Caco-2 (cell line): ENCODE measurements at regions not wholly inside any gene's neighbourhood (a gene's known extent, or its start where the extent isn't known, plus 50 kb on each side); places are given as distances from the start of the nearest gene placed in this dataset.

Experiments used
- BruUV-seq: library from RNA; stranded (reverse); fragments of 400-500 nt; replicated peaks from 2 replicates; lab custom pipeline; 2021; lab: Mats Ljungman, UMichigan
- CTCF ChIA-PET: fragments of 300-600 bp; sonication (Branson Sonifier 250); formaldehyde crosslinking; loops from one replicate; lab custom pipeline; 2022; ENCODE audit warnings: antibody characterized with exemption; lab: Charles Lee
- POLR2A ChIA-PET: fragments of 300-600 bp; sonication (Branson Sonifier 250); formaldehyde crosslinking; loops from one replicate; lab custom pipeline; 2022; ENCODE audit warnings: antibody characterized with exemption; lab: Charles Lee
- DNase-seq, 2 experiments: peaks; one replicate each; pipeline versions ENCODE4 v3.0.0 to v3.0.0-alpha.2; 2020 to 2022
- H3K27me3 ChIP-seq: replicated peaks from 2 replicates; pipeline ENCODE4 v1.6.0; 2011; ENCODE audit warnings: low read length; ENCODE audit not compliant: control insufficient read depth, insufficient read depth
- H3K36me3 ChIP-seq: 2 replicates; pipeline ENCODE4 v1.5.1; 2011; ENCODE audit warnings: low read length; ENCODE audit not compliant: control insufficient read depth, insufficient read depth
- H3K4me1 ChIP-seq: fragments of 250-450 bp; sonication (Bioruptor Pico); 2 replicates; pipeline ENCODE4 v1.5.1; 2020; ENCODE audit warnings: mild to moderate bottlenecking
- H3K4me3 ChIP-seq: 2 replicates; pipeline ENCODE4 v1.5.1; 2011; ENCODE audit warnings: low read depth, mild to moderate bottlenecking, control low read depth, low read length
- H3K9me3 ChIP-seq: fragments of 250-450 bp; sonication (Bioruptor Pico); 2 replicates; pipeline ENCODE4 v1.5.1; 2020; ENCODE audit warnings: mild to moderate bottlenecking, moderate library complexity
- H3K27ac Mint-ChIP-seq: one replicate; pipeline ENCODE4 v1.8.0; 2022; ENCODE audit warnings: mixed read lengths; ENCODE audit not compliant: unreplicated experiment
- H3K27me3 Mint-ChIP-seq: one replicate; pipeline ENCODE4 v1.8.0; 2022; ENCODE audit warnings: mixed read lengths; ENCODE audit not compliant: insufficient read depth, unreplicated experiment
- H3K36me3 Mint-ChIP-seq: one replicate; pipeline ENCODE4 v1.8.0; 2022; ENCODE audit warnings: mild to moderate bottlenecking, mixed read lengths; ENCODE audit not compliant: insufficient read depth, unreplicated experiment
- H3K4me1 Mint-ChIP-seq: one replicate; pipeline ENCODE4 v1.8.0; 2022; ENCODE audit warnings: low read depth, mixed read lengths; ENCODE audit not compliant: unreplicated experiment
- H3K4me3 Mint-ChIP-seq: one replicate; pipeline ENCODE4 v1.8.0; 2022; ENCODE audit warnings: mild to moderate bottlenecking, moderate library complexity, mixed read lengths; ENCODE audit not compliant: unreplicated experiment
- H3K9me3 Mint-ChIP-seq: one replicate; pipeline ENCODE4 v1.8.0; 2022; ENCODE audit warnings: mixed read lengths; ENCODE audit not compliant: unreplicated experiment
- intact Hi-C: fragments of 100-400 bp; cut with micrococcal nuclease; formaldehyde crosslinking; loops from one replicate; pipeline ENCODE4 v1.10.0; 2022; ENCODE audit not compliant: unreplicated experiment
- TF ChIP-seq, protein P1 (sequence below), 2 experiments: fragments of 200-600 bp in 1 of 2; IDR thresholded peaks; 1 replicate in 1 of 2; 2 replicates in 1 of 2; pipeline versions ENCODE4 v1.5.1 to v1.8.0; 2011 to 2022; ENCODE audit warnings: antibody characterized with exemption in 1 of 2, control low read depth in 1 of 2, inconsistent platforms in 1 of 2, low read depth in 1 of 2, low read length in 1 of 2, mild to moderate bottlenecking in 1 of 2, moderate library complexity in 1 of 2; ENCODE audit not compliant: insufficient read depth in 1 of 2, severe bottlenecking in 1 of 2, unreplicated experiment in 1 of 2

DNA sequence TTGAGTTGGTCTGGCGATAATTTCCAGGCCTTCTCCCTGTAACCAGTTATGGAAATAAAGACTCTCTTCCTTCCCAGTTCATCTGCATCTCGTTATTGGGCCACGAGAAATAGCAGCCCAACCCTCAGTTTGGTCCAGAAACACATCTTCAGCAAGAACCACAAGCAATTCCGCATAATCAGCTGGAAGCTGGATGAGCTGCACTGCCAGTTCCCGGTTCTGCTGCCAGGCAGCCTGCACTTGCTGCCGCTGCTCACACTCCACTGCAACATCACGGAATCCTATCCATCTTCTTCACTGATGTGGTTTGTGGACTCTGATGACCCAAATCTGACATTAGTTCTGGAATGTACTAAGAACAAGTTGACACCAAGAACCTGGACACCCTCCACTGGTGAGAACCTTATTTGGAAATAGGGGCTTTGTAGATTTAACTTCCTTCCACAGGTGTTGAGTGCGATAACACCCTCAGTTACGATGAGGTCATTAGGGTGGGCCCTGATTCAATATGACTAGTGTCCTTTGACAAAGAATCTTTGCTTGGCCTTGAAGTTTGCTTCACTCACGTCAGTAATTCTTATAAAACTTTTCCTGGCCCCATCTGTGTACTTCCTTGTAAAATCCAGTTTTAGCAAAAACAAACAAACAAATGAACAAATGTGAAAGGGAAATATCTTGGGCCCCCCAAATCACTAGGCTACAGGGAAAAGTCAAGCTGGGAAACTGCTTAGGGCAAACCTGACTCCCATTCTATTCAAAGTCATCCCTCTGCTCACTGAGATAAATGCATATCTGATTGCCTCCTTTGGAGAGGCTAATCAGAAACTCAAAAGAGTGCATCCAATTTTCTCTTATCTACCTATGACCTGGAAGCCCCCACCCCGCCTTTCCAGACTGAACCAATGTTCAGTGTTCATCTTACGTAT lies 221.9 kb upstream of the PROK2 start:
- Mint-ChIP-seq H3K27me3 (peaks cover 2% of the 10 kb centered on the region), H3K27ac (no peak overlapping the region), H3K4me3 (no peak overlapping the region), H3K4me1 (no peaks in the 10 kb centered on the region), H3K9me3 (no peaks in the 10 kb centered on the region), H3K36me3 (no peaks in the 10 kb centered on the region)
- no peak overlapping the region for H3K4me3 ChIP-seq
- H3K9me3 ChIP-seq, result no peaks in the 10 kb centered on the region
- no TSS peak for BruUV-seq
- ChIA-PET POLR2A (no interaction called here), CTCF (no interaction called here)
- TF ChIP-seq, protein P1, sequence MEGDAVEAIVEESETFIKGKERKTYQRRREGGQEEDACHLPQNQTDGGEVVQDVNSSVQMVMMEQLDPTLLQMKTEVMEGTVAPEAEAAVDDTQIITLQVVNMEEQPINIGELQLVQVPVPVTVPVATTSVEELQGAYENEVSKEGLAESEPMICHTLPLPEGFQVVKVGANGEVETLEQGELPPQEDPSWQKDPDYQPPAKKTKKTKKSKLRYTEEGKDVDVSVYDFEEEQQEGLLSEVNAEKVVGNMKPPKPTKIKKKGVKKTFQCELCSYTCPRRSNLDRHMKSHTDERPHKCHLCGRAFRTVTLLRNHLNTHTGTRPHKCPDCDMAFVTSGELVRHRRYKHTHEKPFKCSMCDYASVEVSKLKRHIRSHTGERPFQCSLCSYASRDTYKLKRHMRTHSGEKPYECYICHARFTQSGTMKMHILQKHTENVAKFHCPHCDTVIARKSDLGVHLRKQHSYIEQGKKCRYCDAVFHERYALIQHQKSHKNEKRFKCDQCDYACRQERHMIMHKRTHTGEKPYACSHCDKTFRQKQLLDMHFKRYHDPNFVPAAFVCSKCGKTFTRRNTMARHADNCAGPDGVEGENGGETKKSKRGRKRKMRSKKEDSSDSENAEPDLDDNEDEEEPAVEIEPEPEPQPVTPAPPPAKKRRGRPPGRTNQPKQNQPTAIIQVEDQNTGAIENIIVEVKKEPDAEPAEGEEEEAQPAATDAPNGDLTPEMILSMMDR (IDR thresholded peaks at IDR 0.05; ENCODE audit: insufficient read depth in 1 of 2, low read depth in 1 of 2, low read length in 1 of 2, severe bottlenecking in 1 of 2, unreplicated experiment in 1 of 2), result no peak
- intact Hi-C loops, result no loop called here
- no peaks in the 10 kb centered on the region for H3K27me3 ChIP-seq
- H3K4me1 ChIP-seq, result no peaks in the 10 kb centered on the region
- H3K36me3 ChIP-seq, result no peaks in the 10 kb centered on the region
- DNase-seq, result no peak

DNA sequence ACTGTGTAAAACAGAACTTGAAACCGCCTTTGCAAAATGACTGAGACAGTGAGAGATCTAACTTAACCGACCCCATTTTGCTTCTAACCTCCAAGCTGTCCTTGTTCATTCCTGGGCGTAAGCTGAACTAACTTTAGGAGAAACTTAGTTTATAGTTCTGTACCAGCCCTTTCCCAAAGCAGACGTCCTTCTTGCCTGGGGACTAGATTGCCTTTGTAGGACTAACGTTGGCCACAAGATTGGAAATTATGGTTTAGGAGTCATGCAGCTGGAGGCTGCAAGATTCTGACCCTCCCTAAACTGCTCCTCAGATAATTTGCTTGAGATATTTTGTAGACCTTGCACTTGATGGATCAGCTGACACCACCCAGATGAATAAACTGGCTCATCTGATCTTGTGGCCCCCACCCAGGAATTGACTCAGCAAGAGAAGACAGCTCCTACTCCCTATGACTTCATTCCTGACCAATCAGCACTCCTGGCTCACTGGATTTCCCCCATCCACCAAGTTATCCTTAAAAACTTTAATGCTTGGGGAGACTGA lies 219.9 kb upstream of the PROK2 start:
- H3K27me3 ChIP-seq, result no peaks in the 10 kb centered on the region
- no peaks in the 10 kb centered on the region for H3K4me1 Mint-ChIP-seq
- H3K27ac Mint-ChIP-seq, result no peak overlapping the region
- no peaks in the 10 kb centered on the region for H3K9me3 Mint-ChIP-seq
- H3K36me3 Mint-ChIP-seq, result no peaks in the 10 kb centered on the region
- no peaks in the 10 kb centered on the region for H3K9me3 ChIP-seq
- H3K36me3 ChIP-seq, result no peaks in the 10 kb centered on the region
- H3K4me3 Mint-ChIP-seq, result no peak overlapping the region
- H3K4me3 ChIP-seq, result no peak overlapping the region
- CTCF ChIA-PET, result no interaction called here
- H3K27me3 Mint-ChIP-seq, result peaks cover 2% of the 10 kb centered on the region
- DNase-seq, result no peak
- BruUV-seq, result no TSS peak
- intact Hi-C loops, result no loop called here
- no peaks in the 10 kb centered on the region for H3K4me1 ChIP-seq
- TF ChIP-seq, protein P1 (IDR thresholded peaks at IDR 0.05; ENCODE audit: insufficient read depth in 1 of 2, low read depth in 1 of 2, low read length in 1 of 2, severe bottlenecking in 1 of 2, unreplicated experiment in 1 of 2), result no peak
- POLR2A ChIA-PET, result no interaction called here

DNA sequence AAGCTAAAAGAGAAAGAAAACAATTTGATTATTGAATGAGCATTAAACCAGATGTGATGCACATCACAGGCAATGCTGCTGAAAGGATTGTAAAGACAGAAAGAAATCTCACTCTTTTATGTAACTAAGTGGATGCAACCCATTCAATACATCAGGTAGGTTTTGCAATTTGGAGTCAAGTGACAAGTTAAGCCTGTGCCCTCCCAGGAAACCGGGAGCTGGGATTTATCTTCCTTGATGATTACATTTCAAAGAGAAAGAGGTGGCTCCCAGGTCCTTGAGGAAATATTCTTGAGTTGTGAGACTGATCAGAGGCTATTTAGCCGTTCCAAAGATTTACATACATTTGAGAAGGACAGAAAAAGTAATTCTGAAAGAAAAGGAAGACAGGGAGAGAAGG lies 219.0 kb upstream of the PROK2 start:
- Mint-ChIP-seq H3K27me3 (no peaks in the 10 kb centered on the region), H3K36me3 (no peaks in the 10 kb centered on the region), H3K4me1 (no peaks in the 10 kb centered on the region), H3K4me3 (no peak overlapping the region), H3K9me3 (no peaks in the 10 kb centered on the region), H3K27ac (no peak overlapping the region)
- no peak for DNase-seq
- ChIA-PET POLR2A (no interaction called here), CTCF (no interaction called here)
- no peaks in the 10 kb centered on the region for H3K4me1 ChIP-seq
- no TSS peak for BruUV-seq
- H3K4me3 ChIP-seq, result no peak overlapping the region
- H3K9me3 ChIP-seq, result no peaks in the 10 kb centered on the region
- no peaks in the 10 kb centered on the region for H3K27me3 ChIP-seq
- no peaks in the 10 kb centered on the region for H3K36me3 ChIP-seq
- TF ChIP-seq, protein P1 (IDR thresholded peaks at IDR 0.05; ENCODE audit: insufficient read depth in 1 of 2, low read depth in 1 of 2, low read length in 1 of 2, severe bottlenecking in 1 of 2, unreplicated experiment in 1 of 2), result no peak
- intact Hi-C loops, result no loop called here
